Neural progenitor cell (in vitro differentiated cells): ENCODE measurements at regions not wholly inside any gene's neighbourhood (a gene's known extent, or its start where the extent isn't known, plus 50 kb on each side); places are given as distances from the start of the nearest gene placed in this dataset.

Source experiments
- CTCF ChIP-seq: fragments of 200-600 bp; sonication (generic); IDR thresholded peaks from 2 replicates; pipeline ENCODE4 v1.5.1; 2017; ENCODE audit warnings: antibody characterized with exemption, mild to moderate bottlenecking
- EZH2phosphoT487 ChIP-seq: fragments of 200-600 bp; sonication (generic); IDR thresholded peaks from 2 replicates; pipeline ENCODE4 v1.6.1; 2017; ENCODE audit warnings: antibody characterized with exemption

GRCh38 chr16:49084628-49085390 lies 196.8 kb downstream of the CBLN1 start:
- TF ChIP-seq CTCF (no peak), EZH2phosphoT487 (no peak)
